ENCODE measurements at regions not wholly inside any gene's neighbourhood (a gene's known extent, or its start where the extent isn't known, plus 50 kb on each side); places are given as distances from the start of the nearest gene placed in this dataset.

DNA sequence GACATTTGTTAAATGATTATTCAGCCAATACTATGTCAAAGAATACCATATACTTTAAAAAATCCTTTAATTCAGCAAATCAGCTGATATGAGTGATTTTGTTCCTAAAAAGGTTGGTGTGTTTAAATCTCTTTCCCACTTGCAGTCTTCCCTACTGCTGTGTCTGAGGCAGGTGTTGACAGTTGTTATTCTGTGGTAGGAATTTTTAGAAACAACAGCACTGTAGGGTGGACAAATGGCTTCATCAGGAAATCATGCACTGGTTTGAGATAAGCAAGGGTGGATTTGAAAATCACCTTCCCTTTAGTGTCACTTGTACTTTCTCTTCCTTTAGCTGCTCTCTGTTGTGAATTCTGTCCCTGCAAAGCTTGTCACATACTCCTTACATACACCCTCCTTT lies 213.7 kb upstream of the SGK1 start:
- no peak for DNase-seq
- no peaks in the 10 kb centered on the region for H3K27me3 ChIP-seq
- H3K4me3 ChIP-seq: no peak overlapping the region
- no peaks in the 10 kb centered on the region for H3K4me1 ChIP-seq
- no peak overlapping the region for H3K27ac ChIP-seq
- no peaks in the 10 kb centered on the region for H3K36me3 ChIP-seq
- H3K9me3 ChIP-seq: no peaks in the 10 kb centered on the region
- intact Hi-C loops (cut with DNase I; ENCODE audit: low total_unique reads): no loop called here
- TF ChIP-seq EP300 (IDR thresholded peaks at IDR 0.05): no peak
- TF ChIP-seq POLR2AphosphoS5 (IDR thresholded peaks at IDR 0.05): no peak
- no peak for TF ChIP-seq POLR2A (IDR thresholded peaks at IDR 0.05)
- TF ChIP-seq, protein P1, sequence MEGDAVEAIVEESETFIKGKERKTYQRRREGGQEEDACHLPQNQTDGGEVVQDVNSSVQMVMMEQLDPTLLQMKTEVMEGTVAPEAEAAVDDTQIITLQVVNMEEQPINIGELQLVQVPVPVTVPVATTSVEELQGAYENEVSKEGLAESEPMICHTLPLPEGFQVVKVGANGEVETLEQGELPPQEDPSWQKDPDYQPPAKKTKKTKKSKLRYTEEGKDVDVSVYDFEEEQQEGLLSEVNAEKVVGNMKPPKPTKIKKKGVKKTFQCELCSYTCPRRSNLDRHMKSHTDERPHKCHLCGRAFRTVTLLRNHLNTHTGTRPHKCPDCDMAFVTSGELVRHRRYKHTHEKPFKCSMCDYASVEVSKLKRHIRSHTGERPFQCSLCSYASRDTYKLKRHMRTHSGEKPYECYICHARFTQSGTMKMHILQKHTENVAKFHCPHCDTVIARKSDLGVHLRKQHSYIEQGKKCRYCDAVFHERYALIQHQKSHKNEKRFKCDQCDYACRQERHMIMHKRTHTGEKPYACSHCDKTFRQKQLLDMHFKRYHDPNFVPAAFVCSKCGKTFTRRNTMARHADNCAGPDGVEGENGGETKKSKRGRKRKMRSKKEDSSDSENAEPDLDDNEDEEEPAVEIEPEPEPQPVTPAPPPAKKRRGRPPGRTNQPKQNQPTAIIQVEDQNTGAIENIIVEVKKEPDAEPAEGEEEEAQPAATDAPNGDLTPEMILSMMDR (IDR thresholded peaks at IDR 0.05): no peak

DNA sequence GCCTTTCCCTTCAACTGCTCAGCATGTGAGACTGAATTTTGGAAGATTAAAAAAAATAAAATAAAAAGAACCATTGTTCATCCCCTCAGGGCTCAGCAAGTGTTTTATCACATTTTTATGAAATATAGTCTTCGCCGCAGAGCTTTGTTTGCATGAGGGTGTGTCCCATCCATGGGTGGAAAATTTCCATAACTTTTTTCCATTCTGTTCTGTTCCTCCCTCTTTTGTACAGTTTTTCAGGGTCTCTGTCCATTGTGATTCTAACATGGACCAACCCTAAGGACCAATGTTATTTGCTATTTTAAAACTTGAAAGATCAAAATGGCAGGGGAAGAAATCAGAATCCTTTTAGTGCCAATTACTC lies 213.3 kb upstream of the SGK1 start:
- Histone ChIP-seq H3K4me3 (no peak overlapping the region), H3K27me3 (no peaks in the 10 kb centered on the region), H3K4me1 (no peaks in the 10 kb centered on the region), H3K9me3 (no peaks in the 10 kb centered on the region), H3K27ac (no peak overlapping the region), H3K36me3 (no peaks in the 10 kb centered on the region)
- TF ChIP-seq POLR2AphosphoS5 (IDR thresholded peaks at IDR 0.05) (no peak), POLR2A (IDR thresholded peaks at IDR 0.05) (no peak), EP300 (IDR thresholded peaks at IDR 0.05) (no peak)
- TF ChIP-seq, protein P1 (IDR thresholded peaks at IDR 0.05): no peak
- 63 to 80% (median 74%) methylated on average over 2 of the region's 2 CpGs for WGBS, 5 donors
- DNase-seq: no peak
- intact Hi-C loops (cut with DNase I; ENCODE audit: low total_unique reads): no loop called here

DNA sequence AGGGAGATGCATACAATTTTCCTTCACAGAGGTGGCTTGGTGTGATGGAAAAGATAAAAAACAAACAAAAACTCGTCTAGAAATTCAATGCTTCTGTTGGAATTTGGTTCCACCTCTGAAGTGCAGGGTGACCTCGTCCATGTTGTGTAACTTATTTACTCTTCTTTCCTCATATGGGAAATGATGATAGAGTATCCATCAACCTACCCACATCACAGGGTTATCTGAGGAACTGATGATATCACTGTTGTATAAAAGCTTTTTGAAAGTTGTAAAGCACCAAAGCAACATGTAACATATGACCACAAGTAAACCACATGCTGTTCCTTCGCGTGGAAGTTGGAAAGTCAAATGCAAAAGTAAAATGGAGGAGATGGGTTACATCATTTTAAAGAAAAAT lies 212.0 kb upstream of the SGK1 start:
- no peak for DNase-seq
- Histone ChIP-seq H3K27me3 (no peaks in the 10 kb centered on the region), H3K4me3 (no peak overlapping the region), H3K9me3 (no peaks in the 10 kb centered on the region), H3K4me1 (no peaks in the 10 kb centered on the region), H3K27ac (no peak overlapping the region), H3K36me3 (no peaks in the 10 kb centered on the region)
- TF ChIP-seq, protein P1 (IDR thresholded peaks at IDR 0.05): no peak
- TF ChIP-seq POLR2AphosphoS5 (IDR thresholded peaks at IDR 0.05) (no peak), EP300 (IDR thresholded peaks at IDR 0.05) (no peak), POLR2A (IDR thresholded peaks at IDR 0.05) (no peak)
- intact Hi-C loops (cut with DNase I; ENCODE audit: low total_unique reads): no loop called here
- WGBS, 5 donors: 50 to 56% (median 53%) methylated on average over 4 of the region's 4 CpGs

DNA sequence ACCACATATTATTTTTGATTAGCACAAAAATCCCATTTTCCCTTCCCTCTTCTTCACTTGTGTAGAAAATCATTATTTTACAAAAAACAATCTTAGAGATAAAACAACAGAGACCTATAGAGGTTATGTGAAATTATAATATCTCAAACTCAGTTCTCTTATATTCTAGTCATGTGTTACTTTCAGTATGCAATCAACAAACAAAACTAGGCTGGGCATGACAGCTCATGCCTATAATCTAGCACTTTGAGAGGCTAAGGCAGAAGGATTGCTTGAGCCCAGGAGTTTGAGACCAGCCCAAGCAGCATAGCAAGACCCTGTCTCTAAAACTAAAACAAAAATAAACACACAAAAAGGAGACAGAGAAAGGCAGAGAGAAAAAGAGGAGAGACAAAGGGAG lies 211.4 kb upstream of the SGK1 start:
- no peak overlapping the region for H3K27ac ChIP-seq
- no peaks in the 10 kb centered on the region for H3K4me1 ChIP-seq
- no peaks in the 10 kb centered on the region for H3K9me3 ChIP-seq
- H3K27me3 ChIP-seq: no peaks in the 10 kb centered on the region
- TF ChIP-seq POLR2AphosphoS5 (IDR thresholded peaks at IDR 0.05) (no peak), POLR2A (IDR thresholded peaks at IDR 0.05) (no peak), EP300 (IDR thresholded peaks at IDR 0.05) (no peak)
- TF ChIP-seq, protein P1 (IDR thresholded peaks at IDR 0.05): no peak
- no peak overlapping the region for H3K4me3 ChIP-seq
- intact Hi-C loops (cut with DNase I; ENCODE audit: low total_unique reads): no loop called here
- no peak for DNase-seq
- H3K36me3 ChIP-seq: no peaks in the 10 kb centered on the region
